DMS114 treated with DMSO at 0.1 percent for 48 hours (cell line): ENCODE measurements at regions not wholly inside any gene's neighbourhood (a gene's known extent, or its start where the extent isn't known, plus 50 kb on each side); places are given as distances from the start of the nearest gene placed in this dataset.
"Not testable (repeated sequence)": the region's sequence is repeated elsewhere in the genome, so short reads cannot be mapped to it uniquely, and the experiment has no call there.

Experiments used
- DNase-seq: peaks from one replicate; lab custom pipeline; 2025; ENCODE audit not compliant: unreplicated experiment; lab: John Stamatoyannopoulos, UW

- no peak for DNase-seq
Measured at GRCh38 chr11:45412051-45412471, 125.9 kb upstream of the SYT13 start.

- no peak for DNase-seq
Measured at GRCh38 chr11:45411228-45411946, 125.2 kb upstream of the SYT13 start.

- no peak for DNase-seq
Measured at GRCh38 chr11:45410391-45411227, 124.5 kb upstream of the SYT13 start.

GRCh38 chr11:45409587-45409986 is 123.4 kb upstream of the SYT13 start:
- DNase-seq: no peak

GRCh38 chr11:45407226-45407625 is 121.1 kb upstream of the SYT13 start:
- DNase-seq: no peak

GRCh38 chr11:45405916-45406670 is 120.0 kb upstream of the SYT13 start:
- DNase-seq: no peak

- not testable (repeated sequence) for DNase-seq
Measured at GRCh38 chr11:45403521-45403920, 117.4 kb upstream of the SYT13 start.

- no peak for DNase-seq
Measured at GRCh38 chr11:45402049-45402630, 116.0 kb upstream of the SYT13 start.

- DNase-seq: no peak
Measured at GRCh38 chr11:45400591-45400990, 114.5 kb upstream of the SYT13 start.

- DNase-seq: no peak
Measured at GRCh38 chr11:45399166-45399565, 113.0 kb upstream of the SYT13 start.

GRCh38 chr11:45398325-45398724 is 112.2 kb upstream of the SYT13 start:
- no peak for DNase-seq

- DNase-seq: no peak
Measured at GRCh38 chr11:45396394-45396793, 110.3 kb upstream of the SYT13 start.

GRCh38 chr11:45395947-45396346 is 109.8 kb upstream of the SYT13 start:
- no peak for DNase-seq

GRCh38 chr11:45395421-45395820 is 109.3 kb upstream of the SYT13 start:
- DNase-seq: no peak

- DNase-seq: no peak
Measured at GRCh38 chr11:45394294-45395085, 108.3 kb upstream of the SYT13 start.

GRCh38 chr11:45393826-45394225 is 107.7 kb upstream of the SYT13 start:
- no peak for DNase-seq

GRCh38 chr11:45393334-45393733 is 107.2 kb upstream of the SYT13 start:
- no peak for DNase-seq

GRCh38 chr11:45392591-45393091 is 106.5 kb upstream of the SYT13 start:
- no peak for DNase-seq

- DNase-seq: no peak
Measured at GRCh38 chr11:45392154-45392553, 106.0 kb upstream of the SYT13 start.

GRCh38 chr11:45391168-45391850 is 105.2 kb upstream of the SYT13 start:
- DNase-seq: no peak
